Ureter (tissue), 1 donor: ENCODE measurements at regions not wholly inside any gene's neighbourhood (a gene's known extent, or its start where the extent isn't known, plus 50 kb on each side); places are given as distances from the start of the nearest gene placed in this dataset.
"Not testable (repeated sequence)": the region's sequence is repeated elsewhere in the genome, so short reads cannot be mapped to it uniquely, and the experiment has no call there.

Experiments used
- DNase-seq: peaks from one replicate; pipeline ENCODE4 v3.0.0-alpha.2; 2020; ENCODE audit warnings: low spot score
- donor health status: DM: yes; HTN: yes; CAD: no.

DNA sequence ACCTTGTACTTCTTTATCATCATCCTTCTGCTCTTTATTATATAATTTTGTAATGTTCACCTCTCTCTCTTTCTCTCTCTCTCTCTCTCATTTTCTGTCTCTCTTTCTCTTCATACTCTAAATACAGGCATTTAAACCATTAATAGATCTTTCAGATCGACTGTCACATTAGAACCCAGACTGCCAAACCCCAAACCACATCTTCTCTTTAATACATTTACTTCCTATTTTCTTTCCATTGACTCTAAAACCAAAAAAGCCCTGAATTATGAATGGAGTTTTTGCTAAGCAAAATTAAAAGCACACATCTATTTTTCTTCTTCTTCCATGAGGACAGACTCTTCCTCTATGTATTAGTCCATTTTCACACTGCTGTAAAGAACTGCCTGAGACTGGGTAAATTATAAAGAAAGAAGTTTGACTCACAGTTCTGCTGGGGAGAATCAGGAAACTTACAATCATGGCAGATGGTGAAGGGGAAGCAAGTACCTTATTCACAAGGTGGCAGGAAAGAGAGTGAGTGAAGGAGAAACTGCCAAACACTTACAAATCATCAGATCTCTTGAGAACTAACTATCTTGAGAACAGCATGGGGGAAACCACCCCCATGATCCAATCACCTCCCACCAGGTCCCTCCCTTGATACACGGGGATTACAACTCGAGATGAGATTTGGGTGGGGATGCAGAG, 272.7 kb upstream of the MGMT start:
- DNase-seq, result no peak

DNA sequence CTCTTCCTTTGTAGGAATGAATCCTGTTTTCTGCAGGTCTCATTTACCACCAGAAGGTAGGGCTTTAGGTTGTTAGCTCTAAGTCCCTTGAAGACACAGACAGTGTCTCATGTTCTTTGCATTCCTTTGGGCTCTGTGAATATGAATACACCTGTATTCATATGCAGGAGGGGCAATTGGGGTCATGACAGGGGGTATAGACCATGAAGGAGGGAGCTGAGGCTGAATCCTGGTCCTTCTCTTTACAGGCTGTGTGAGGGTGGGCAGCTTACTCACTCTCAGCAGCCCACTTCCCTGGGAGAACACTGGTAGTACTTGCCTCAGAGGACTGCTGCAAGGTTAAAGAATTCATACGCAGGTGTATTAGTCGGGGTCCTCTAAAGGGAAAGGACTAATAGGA, 267.2 kb upstream of the MGMT start:
- no peak for DNase-seq

DNA sequence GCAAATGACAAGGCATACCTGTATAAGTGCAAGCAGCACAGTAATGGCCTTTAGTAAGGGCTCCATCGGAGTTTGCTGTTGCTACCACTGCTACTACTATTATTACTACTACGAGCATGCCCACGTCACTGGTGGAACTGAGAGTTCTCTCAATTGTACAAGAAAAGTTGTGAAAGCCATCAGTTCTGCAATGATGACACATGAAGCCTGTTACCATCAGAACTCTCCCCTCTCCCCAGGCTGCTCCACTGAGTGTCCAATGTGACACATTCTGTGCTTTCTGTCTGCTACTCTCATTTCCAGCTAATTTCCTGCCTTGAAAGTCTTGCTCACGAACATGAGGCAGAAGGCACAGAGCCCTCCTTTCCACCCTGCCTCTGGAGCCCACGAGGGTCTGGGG, 263.2 kb upstream of the MGMT start:
- no peak for DNase-seq

DNA sequence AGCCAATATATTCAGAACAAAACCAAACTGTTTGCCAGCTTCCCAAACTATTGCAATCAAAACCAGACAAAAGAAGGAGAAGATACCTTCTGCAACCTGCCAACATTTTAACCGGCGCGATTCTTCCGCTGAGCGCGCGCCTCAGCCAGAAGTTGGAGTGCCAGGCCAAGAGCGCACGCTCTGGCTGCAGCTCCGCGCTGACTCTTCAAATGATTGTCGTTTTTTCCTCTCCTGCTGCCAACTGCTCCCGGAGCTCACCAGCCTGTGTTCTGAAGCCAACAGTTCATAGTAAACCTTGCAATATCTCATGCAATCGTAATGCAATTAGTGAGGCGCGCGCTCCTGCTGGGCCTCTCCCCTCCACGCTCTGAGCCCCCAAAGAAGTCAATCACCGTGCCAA, 259.7 kb upstream of the MGMT start:
- DNase-seq, result no peak

DNA sequence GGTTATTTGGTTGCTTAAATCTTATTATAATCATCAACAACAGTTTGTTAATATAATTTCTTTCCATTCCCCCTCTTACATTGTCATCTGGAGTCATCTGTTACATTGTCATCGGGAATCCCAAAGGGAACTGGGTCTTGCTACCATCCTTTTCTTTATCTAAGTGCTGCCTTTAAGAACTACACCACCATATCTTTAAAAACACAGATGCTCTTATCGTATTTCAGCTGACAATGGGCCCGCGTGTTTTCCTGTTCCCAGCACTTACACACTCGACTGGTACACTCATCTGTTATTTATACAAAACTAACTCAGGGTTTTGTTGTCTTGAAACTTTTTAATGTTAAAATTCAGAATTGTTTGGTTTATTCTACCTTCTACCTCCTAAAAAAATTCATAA, 256.2 kb upstream of the MGMT start:
- no peak for DNase-seq

DNA sequence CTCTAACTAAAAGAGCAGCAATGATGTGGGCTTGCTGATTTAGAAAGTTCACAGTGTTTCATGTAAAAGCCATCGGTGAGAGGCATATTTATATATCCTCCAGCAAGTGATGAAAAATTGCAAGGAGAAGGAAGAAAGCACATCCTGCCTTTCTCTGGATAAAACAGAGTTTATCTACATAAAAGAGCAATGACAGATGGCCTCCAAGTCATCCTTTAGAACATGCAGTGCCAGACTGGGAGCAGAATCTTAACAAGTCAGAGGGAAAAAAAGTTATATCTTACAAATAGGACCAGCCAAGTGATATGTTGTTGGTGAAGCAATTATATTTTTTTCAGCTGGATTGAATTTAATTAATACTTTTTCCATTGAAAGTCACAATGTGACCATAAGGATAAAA, 253.8 kb upstream of the MGMT start:
- DNase-seq, result no peak

DNA sequence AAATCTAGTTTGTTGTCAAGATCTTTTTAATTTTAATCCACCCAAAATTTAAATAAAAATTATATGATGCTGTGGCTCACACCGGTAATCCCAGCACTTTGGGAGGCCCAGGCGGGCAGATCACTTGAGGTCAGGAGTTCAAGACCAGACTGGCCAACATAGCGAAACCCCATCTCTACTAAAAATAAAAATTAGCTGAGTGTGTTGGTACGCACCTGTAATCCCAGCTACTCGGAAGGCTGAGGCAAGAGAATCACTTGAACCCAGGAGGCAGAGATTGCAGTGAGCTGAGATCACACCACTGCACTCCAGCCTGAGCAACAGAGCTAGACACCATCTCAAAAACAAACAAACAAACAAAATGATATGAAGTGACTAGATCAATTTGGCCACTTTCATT, 253.0 kb upstream of the MGMT start:
- DNase-seq, result not testable (repeated sequence)

DNA sequence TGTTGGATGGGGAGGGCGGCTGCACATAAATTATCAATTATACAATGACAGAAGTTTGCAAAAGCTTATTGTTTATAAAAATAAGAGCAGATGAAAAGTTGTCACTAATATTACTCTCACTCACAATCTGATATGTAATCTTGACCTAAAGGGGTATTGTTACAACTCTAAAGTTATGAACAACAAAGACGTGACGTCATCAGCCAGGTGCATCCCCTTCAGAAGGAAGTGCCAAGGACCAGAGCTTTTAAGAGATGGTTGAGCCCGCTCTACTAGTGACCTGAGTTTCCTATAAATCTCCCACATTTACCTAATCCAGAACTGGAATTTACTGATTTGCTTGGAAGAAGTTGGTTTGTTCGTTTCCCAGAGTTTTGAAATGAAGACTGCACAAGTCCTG, 247.7 kb upstream of the MGMT start:
- no peak for DNase-seq

DNA sequence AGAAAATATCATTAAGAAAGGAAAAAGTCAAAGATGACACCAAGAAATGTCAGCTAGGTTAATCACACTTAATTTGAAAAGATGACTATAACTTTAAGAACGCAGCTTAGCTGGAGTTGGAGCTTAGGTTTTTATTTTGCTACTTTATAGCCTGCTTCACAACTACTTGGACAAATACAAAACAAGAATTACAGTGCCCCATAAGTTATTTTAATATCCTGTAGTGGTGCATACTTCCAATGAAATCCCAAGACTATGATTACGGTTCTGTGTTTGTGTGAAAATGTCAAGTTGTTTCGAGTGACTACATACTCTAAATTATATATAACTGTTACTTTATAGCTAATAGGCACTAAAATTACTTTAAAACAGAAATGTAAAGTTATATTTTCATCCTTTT, 244.6 kb upstream of the MGMT start:
- no peak for DNase-seq

DNA sequence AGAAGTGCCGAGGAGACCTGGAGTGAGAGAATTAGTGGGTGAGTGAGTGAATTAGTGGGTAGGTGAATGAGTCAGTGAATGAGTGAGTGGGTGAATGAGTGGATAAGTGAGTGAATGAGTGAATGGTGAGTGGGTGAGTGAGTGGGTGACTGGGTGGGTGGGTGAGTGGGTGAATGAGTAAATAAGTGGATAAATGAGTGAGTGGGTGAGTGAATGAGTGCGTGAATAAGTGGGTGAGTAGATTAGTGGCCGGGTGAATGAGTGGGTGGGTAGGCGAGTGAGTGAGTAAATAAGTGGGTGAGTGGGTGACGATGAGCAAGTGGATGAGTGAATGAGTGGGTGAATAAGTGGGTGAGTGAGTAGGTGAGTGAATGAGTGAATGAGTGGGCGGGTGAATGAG, 243.7 kb upstream of the MGMT start:
- DNase-seq, result no peak

DNA sequence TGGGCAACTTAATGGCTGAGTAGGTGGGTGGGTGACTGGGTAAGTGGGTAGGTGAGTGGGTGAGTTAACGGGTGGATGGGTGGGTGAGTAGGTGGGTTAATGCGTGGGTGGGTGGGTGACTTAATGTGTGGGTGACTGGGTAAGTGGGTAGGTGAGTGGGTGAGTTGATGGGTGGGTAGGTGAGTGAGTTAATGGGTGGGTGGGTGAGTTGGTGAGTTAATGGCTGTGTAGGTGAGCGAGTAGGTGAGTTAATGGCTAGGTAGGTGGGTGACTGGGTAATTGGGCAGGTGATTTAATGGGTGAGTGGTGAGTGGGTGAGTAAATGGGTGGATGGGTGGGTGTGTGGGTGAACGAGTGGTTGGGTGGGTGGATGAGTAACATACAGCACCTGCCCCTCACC, 243.0 kb upstream of the MGMT start:
- DNase-seq, result no peak

DNA sequence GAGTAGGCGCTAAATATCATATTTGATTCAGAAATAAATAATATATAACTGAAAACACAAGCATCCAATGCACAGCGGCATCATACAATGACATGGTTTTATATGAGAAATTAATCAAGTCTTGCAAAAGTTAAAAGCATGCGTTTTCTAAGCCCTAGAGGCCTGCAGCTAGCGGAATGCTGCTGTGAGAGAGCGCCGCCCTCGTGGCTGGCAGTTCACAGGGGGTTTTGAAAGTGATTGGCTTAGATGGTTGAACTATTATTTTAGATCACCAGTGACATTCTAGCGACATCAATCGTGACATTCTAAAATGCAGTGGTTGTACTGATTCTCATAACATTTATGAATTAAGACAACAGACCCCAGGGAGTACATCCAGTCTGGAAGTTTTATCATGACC, 235.2 kb upstream of the MGMT start:
- no peak for DNase-seq

DNA sequence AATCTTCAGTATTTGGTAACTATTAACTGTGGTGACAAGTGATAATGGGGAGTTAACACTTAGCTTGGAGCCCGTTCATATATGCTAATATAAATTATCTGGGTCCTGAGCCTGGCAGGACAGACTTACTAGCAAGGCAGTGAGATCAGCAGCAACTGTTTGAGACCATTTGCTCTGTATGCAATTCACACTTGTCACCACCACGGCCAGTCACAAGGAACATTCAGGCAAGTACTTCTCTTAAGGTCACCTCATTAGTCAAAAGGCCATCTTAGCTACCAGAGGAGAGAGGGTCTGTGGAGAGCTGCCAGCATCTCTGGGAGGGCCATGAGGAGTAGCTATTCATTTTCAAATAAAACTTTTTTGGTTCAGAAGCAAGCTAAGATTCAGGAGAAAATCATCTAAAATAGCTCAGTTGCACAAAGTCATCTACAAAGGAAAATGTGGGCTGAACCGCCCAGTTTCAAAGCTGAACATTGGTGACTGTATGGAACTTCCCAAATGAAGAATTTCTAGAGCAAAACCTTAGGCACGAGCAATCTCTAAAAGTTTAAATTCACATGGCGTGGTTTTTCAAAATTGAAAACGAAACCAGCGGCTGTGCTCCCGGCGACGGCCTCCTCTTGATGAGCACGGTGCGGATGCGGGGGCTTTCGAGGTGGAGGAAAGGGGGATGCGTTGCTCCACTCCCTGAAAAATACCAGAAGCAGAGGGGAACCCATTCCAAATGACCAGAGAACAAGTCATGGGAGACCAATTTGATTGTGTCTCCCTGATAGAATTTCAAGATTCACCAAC, 233.5 kb upstream of the MGMT start:
- no peak for DNase-seq

DNA sequence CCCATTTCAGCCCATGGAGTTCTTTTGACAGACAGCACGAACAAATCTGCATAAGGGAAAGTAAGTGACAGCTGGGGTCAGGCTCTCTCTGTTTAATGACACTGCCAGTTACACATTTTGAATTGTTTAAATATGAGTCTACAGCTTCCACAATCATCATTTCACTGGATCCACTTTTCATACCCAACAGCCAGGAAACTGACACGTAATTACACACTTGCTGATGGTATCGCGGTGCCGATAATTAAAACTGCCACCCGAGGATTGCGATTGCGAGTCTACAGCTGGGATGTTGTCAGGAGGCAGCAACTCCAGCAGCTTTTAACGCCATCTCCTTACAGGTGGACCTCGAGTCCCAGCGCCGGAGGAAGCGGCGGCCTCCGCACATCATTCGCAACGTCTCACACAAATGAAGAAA, 230.8 kb upstream of the MGMT start:
- DNase-seq, result no peak

DNA sequence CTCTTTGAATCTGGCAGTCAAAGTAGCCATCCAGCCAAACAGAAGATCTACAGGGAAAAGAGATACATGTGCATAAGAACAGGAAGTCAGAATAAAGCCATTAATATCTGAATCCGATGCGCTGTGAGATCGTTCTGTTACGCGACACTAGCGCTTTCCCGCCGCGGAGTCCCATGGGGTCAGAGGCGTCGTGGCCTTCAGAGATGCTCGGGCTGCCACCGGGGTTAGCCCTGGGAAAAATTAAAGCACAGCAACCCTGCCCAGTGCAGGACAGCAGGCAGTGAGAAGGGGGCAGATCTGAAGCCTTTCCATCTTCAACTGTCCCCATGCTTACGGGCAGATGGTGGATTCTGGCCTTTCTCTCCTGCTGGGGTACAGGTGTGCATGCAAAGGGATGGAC, 225.6 kb upstream of the MGMT start:
- DNase-seq, result no peak

DNA sequence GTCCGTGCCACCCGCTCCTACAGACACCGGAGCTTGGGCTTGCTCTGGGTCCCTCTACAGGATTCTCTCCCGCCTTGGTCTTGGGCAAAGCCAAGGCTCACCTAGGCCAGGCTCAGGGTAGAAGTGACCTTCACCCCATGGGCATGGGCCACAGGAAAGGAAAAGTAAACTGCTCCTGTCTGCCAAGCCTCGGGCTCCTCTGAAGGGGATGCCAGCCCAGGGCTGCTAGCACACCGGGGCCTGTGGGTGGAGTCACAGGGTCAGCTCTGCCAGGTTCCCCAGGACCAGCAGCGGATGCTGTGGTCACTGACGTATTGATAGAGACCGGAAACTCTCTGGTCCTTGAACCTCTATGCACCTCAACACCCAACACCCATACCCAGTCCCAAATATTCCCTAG, 222.7 kb upstream of the MGMT start:
- no peak for DNase-seq

DNA sequence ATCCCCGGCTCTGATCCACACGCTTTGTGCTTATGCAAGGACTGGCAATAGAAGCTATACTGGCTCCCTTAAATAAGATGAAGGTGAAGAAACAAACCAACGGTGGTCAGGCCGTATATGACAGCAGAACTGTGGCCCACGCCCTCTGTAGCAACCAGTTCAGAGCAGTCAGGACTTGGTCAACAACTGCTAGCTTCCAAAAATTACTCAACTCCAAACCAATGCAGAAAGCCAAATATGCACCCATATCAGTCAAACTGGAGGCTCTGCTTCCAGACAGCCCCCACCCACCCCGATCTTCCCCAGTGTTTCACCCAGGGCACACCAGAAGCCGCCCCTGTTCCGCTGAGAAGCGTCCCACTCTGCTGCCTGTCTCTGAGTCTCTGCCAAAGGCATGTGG, 222.3 kb upstream of the MGMT start:
- DNase-seq, result no peak

DNA sequence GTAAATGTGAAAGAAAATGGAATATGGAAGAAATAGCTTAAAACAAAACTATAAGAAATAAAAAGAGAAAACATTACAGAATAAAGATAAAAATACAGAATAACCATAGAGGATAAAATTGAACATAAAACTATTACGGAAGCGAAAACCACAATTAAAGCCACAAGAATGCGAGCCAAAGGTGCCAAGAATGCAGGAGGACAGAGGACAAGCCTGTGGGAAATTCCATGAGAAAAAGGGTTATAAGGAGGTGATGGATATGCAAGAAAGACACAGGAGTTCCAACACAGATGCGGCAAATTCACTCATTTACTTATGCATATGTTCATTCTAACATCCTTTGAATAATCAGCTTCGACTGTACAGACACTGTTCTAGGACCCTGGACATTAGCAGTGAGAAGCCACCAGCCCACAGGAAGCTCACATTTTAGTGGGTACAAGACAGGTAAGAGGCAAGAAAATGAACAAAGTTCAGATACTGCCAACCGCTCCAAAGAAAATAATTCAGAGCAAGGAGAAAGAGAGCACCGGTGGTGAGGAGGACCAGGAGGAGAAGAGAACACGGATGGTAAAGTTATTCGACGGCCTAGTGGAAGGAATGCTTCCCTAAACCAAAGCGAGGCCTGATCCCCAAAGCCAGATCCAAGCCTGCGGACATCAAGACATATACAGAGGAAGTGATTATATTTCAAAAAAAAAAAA, 213.7 kb upstream of the MGMT start:
- DNase-seq, result no peak

DNA sequence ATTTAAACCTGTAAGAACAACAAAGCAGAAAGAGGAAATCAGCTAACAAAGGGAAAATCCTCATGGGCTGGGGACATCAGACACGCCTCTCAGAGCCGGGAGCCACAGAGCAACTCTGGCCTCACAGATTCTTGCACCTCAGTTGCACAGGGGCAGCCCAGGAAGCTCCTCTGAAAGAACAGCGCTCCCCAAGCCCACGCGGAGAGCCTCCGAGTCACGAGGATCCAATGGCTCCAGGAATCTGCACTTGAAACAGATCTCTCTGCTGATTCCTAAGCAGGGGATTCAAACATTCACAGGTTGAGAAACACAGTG, 213.2 kb upstream of the MGMT start:
- no peak for DNase-seq

DNA sequence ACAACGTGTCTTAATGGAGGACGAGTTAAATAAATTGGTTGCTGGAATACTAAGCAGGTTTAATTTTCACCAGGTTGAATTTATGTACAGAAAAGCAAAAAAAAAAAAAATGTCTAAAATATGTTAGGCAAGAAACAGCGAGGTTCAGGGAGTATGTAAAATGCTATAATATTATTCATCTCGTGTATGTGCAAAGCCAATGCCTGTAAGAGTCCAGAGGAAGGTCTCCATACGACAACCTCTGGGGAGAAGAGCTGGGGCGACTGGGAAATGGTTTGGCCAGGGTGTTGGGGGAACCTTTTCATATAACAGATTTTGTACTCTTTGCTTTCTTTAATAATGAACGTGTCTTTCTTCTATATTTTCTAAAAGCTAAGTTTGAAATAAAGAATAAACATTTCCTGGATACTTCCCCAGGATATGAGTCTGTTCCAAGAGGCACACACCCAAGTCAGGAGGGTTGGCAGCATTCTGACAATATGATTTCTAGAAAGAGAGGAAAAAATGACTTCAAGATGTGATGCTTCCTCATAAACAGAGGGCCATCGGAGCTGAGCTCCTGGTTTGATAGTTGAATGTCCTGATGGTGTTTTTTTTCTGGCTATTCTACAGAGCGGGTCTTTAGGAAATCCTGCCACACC, 208.6 kb upstream of the MGMT start:
- DNase-seq, result no peak

DNA sequence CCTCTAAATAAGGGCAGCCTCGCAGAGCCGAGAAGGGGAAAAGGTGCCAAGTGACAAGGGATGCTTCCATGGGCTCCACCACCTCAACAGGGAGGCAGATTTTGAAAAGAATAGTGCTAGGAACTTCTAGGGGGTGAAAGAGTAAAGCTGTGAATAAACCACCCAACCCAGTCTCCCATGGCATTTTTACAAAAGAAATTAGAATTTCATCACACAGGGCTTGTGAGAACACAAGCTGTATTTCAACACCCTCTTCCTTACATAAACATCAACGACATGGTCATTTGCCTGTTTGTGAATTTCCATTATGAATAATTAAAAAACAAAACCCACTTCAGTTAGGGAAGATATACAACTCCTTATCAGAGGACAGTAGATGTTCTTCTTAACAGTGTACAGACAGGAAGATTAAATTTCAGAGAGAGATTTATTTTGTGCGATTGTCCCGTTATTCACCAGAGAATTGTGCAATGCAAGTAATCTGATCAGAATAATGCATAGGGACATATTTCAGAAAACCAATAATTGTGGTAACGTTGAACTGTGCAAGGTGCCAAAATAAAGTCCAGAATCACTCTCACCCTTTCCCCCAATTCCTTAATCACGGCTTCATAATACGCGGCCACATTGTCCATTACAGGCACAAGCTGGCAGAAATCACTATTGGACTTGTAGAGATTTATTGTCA, 207.8 kb upstream of the MGMT start:
- no peak for DNase-seq

DNA sequence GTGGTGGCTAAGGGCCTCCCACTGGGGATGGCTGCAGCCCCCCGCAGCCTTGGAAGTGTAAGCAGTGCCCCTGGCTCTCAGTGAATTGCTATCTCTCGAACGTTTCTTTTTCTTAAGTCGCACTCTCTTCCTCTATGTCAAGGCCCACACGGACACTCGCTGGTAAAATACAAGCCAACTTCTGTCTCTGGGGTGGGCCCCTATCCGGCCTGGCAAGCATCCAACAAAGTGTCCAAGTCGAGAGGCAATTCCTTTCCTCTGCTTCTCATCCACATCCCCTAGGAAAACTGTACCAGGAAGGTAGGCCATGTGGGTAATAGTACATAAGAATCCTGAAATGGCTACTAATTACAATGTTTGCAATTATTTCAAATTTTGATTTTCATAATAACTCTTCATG, 194.9 kb upstream of the MGMT start:
- no peak for DNase-seq
